WTC11 (cell line): ENCODE measurements at regions not wholly inside any gene's neighbourhood (a gene's known extent, or its start where the extent isn't known, plus 50 kb on each side); places are given as distances from the start of the nearest gene placed in this dataset.

Experiments
- ATAC-seq: fragments of 200-7000 bp; cut with Tn5 transposase; 2 replicates; pipeline ENCODE4 v1.10.0; 2021; ENCODE audit warnings: mild to moderate bottlenecking, moderate library complexity
- CTCF ChIA-PET: fragments of 300-600 bp; sonication (Branson Sonifier 250); formaldehyde crosslinking; loops from one replicate; lab custom pipeline; 2021; ENCODE audit warnings: antibody characterized with exemption; lab: Charles Lee
- POLR2A ChIA-PET: fragments of 350-600 bp; sonication (Branson Sonifier 250); formaldehyde crosslinking; loops from one replicate; lab custom pipeline; 2021; ENCODE audit warnings: antibody characterized with exemption; lab: Charles Lee
- DNase-seq: peaks from one replicate; pipeline ENCODE4 v3.0.0; 2021; ENCODE audit warnings: low spot score
- H3K27ac Mint-ChIP-seq: 2 replicates; pipeline ENCODE4 v1.8.0; 2021; ENCODE audit warnings: mixed read lengths
- H3K27me3 Mint-ChIP-seq: 2 replicates; pipeline ENCODE4 v1.8.0; 2021; ENCODE audit warnings: low read depth, mild to moderate bottlenecking, moderate library complexity, mixed read lengths
- H3K36me3 Mint-ChIP-seq: 2 replicates; pipeline ENCODE4 v1.8.0; 2021; ENCODE audit warnings: mixed read lengths
- H3K4me1 Mint-ChIP-seq: 2 replicates; pipeline ENCODE4 v1.8.0; 2022; ENCODE audit warnings: mixed read lengths
- H3K4me3 Mint-ChIP-seq: 2 replicates; pipeline ENCODE4 v1.8.0; 2021; ENCODE audit warnings: mild to moderate bottlenecking, moderate library complexity, mixed read lengths
- H3K9me3 Mint-ChIP-seq: 2 replicates; pipeline ENCODE4 v1.8.0; 2021; ENCODE audit warnings: mixed read lengths
- ARID4B ChIP-seq: sonication (generic); formaldehyde crosslinking; IDR thresholded peaks from 2 replicates; pipeline ENCODE4 v1.8.0; 2023; ENCODE audit warnings: missing genetic modification reagents, mild to moderate bottlenecking, borderline replicate concordance
- ATF3 ChIP-seq: sonication (generic); formaldehyde crosslinking; conservative IDR thresholded peaks from 2 replicates; pipeline ENCODE4 v1.8.1; 2022; ENCODE audit warnings: mild to moderate bottlenecking, missing genetic modification reagents
- ATF6 ChIP-seq: sonication (generic); formaldehyde crosslinking; IDR thresholded peaks from 2 replicates; pipeline ENCODE4 v1.8.1; 2023; ENCODE audit warnings: mild to moderate bottlenecking, missing genetic modification reagents
- FOXK1 ChIP-seq: sonication (generic); formaldehyde crosslinking; IDR thresholded peaks from 2 replicates; pipeline ENCODE4 v1.8.0; 2022; ENCODE audit warnings: mild to moderate bottlenecking, moderate library complexity, missing genetic modification reagents
- FOXP1 ChIP-seq: sonication (generic); formaldehyde crosslinking; IDR thresholded peaks from 2 replicates; pipeline ENCODE4 v1.8.0; 2022; ENCODE audit warnings: missing genetic modification reagents, mild to moderate bottlenecking, moderate library complexity, borderline replicate concordance
- GRHL2 ChIP-seq: fragments of 250-450 bp; sonication (Bioruptor Pico); IDR thresholded peaks from 2 replicates; pipeline ENCODE4 v1.8.0; 2022; ENCODE audit warnings: mild to moderate bottlenecking, moderate library complexity; ENCODE audit not compliant: insufficient replicate concordance, severe bottlenecking
- JAZF1 ChIP-seq: fragments of 250-450 bp; sonication (Bioruptor Pico); IDR thresholded peaks from 2 replicates; pipeline ENCODE4 v1.9.0; 2021; ENCODE audit warnings: moderate library complexity, mild to moderate bottlenecking, inconsistent platforms
- KAT7 ChIP-seq: sonication (generic); formaldehyde crosslinking; IDR thresholded peaks from 2 replicates; pipeline ENCODE4 v1.8.1; 2023; ENCODE audit warnings: missing genetic modification reagents, mild to moderate bottlenecking, borderline replicate concordance
- MXD4 ChIP-seq: fragments of 250-450 bp; sonication (Bioruptor Pico); IDR thresholded peaks from 2 replicates; pipeline ENCODE4 v1.8.0; 2021; ENCODE audit warnings: mild to moderate bottlenecking, moderate library complexity, borderline replicate concordance
- NR1H2 ChIP-seq: sonication (generic); formaldehyde crosslinking; IDR thresholded peaks from 2 replicates; pipeline ENCODE4 v1.9.0; 2021; ENCODE audit warnings: mild to moderate bottlenecking, moderate library complexity, missing genetic modification reagents
- NR2C2 ChIP-seq: sonication (generic); formaldehyde crosslinking; IDR thresholded peaks from 2 replicates; pipeline ENCODE4 v1.8.0; 2022; ENCODE audit warnings: mild to moderate bottlenecking, missing genetic modification reagents
- NR3C1 ChIP-seq: sonication (generic); formaldehyde crosslinking; conservative IDR thresholded peaks from 2 replicates; pipeline ENCODE4 v1.8.1; 2023; ENCODE audit warnings: low read depth, mild to moderate bottlenecking, missing genetic modification reagents
- PRRX2 ChIP-seq: fragments of 250-450 bp; sonication (Bioruptor Pico); IDR thresholded peaks from 2 replicates; pipeline ENCODE4 v1.8.0; 2021; ENCODE audit warnings: mild to moderate bottlenecking
- RELA ChIP-seq: sonication (generic); formaldehyde crosslinking; IDR thresholded peaks from 2 replicates; pipeline ENCODE4 v1.8.1; 2022; ENCODE audit warnings: missing genetic modification reagents, mild to moderate bottlenecking, borderline replicate concordance
- SOX15 ChIP-seq: fragments of 250-450 bp; sonication (Bioruptor Pico); IDR thresholded peaks from 2 replicates; pipeline ENCODE4 v1.9.0; 2021; ENCODE audit warnings: mild to moderate bottlenecking
- TP53 ChIP-seq: sonication (generic); formaldehyde crosslinking; IDR thresholded peaks from 2 replicates; pipeline ENCODE4 v1.8.1; 2023; ENCODE audit warnings: mild to moderate bottlenecking, missing genetic modification reagents
- USF2 ChIP-seq: sonication (generic); formaldehyde crosslinking; IDR thresholded peaks from 2 replicates; pipeline ENCODE4 v1.8.1; 2023; ENCODE audit warnings: mild to moderate bottlenecking, missing genetic modification reagents, moderate library complexity
- ZBTB21 ChIP-seq: sonication (generic); formaldehyde crosslinking; IDR thresholded peaks from 2 replicates; pipeline ENCODE4 v1.8.1; 2023; ENCODE audit warnings: mild to moderate bottlenecking, missing genetic modification reagents, borderline replicate concordance

- no peak for ATAC-seq
These were observed 65.6 kb upstream of the CADM2 start for GRCh38 chr3:84893211-84893610.

GRCh38 chr3:84904212-84904611 is 54.6 kb upstream of the CADM2 start:
- CTCF ChIA-PET = no interaction called here
- peaks cover 24% of the 10 kb centered on the region for H3K36me3 Mint-ChIP-seq
- POLR2A ChIA-PET = no interaction called here

More at GRCh38 chr3:84893211-84893610, 65.6 kb upstream of the CADM2 start:
- no peaks in the 10 kb centered on the region; the same call in 1 of the 2 replicates for H3K27me3 Mint-ChIP-seq
- CTCF ChIA-PET = no interaction called here
- peaks cover 44% of the 10 kb centered on the region for H3K9me3 Mint-ChIP-seq
- no peak for DNase-seq
- no peak overlapping the region for H3K27ac Mint-ChIP-seq
- H3K4me3 Mint-ChIP-seq = no peak overlapping the region
- no peaks in the 10 kb centered on the region for H3K4me1 Mint-ChIP-seq
- TF ChIP-seq USF2 (CRISPR knock-in tag) = no peak
- TF ChIP-seq FOXK1 (CRISPR knock-in tag) = no peak
- TF ChIP-seq ATF6 (CRISPR knock-in tag) = no peak
- no peak for TF ChIP-seq ZBTB21
- TF ChIP-seq NR3C1 (CRISPR knock-in tag) = no peak
- TF ChIP-seq TP53 (CRISPR knock-in tag) = no peak
- no peak for TF ChIP-seq ARID4B (CRISPR knock-in tag)
- no peak for TF ChIP-seq MXD4 (CRISPR knock-in tag)
- TF ChIP-seq RELA (CRISPR knock-in tag) = no peak
- TF ChIP-seq ATF3 = no peak
- TF ChIP-seq NR2C2 (CRISPR knock-in tag) = no peak
- no peak for TF ChIP-seq KAT7
- no peak for TF ChIP-seq SOX15 (CRISPR knock-in tag)
- TF ChIP-seq PRRX2 = no peak
- TF ChIP-seq JAZF1 (CRISPR knock-in tag) = no peak
- no peak for TF ChIP-seq FOXP1 (CRISPR knock-in tag)
- no peak for TF ChIP-seq NR1H2 (CRISPR knock-in tag)
- TF ChIP-seq, all 79 proteins: peak for 0
- H3K36me3 Mint-ChIP-seq = peaks cover 20% of the 10 kb centered on the region
- POLR2A ChIA-PET = no interaction called here

More at GRCh38 chr3:84904212-84904611, 54.6 kb upstream of the CADM2 start:
- no peaks in the 10 kb centered on the region; the same call in 1 of the 2 replicates for H3K27me3 Mint-ChIP-seq
- H3K4me1 Mint-ChIP-seq = no peaks in the 10 kb centered on the region
- no peak overlapping the region for H3K4me3 Mint-ChIP-seq
- no peak overlapping the region for H3K27ac Mint-ChIP-seq
- no peak for TF ChIP-seq GRHL2 (CRISPR knock-in tag)
- no peak for ATAC-seq
- peaks cover 31% of the 10 kb centered on the region for H3K9me3 Mint-ChIP-seq
- DNase-seq = no peak
